MCF 10A (cell line): ENCODE measurements at regions not wholly inside any gene's neighbourhood (a gene's known extent, or its start where the extent isn't known, plus 50 kb on each side); places are given as distances from the start of the nearest gene placed in this dataset.

Experiments used
- BruUV-seq: library from RNA; stranded (reverse); fragments of 400-500 nt; replicated peaks from 2 replicates; lab custom pipeline; 2021; lab: Mats Ljungman, UMichigan
- CTCF ChIA-PET: fragments of 300-600 bp; sonication (Branson Sonifier 250); formaldehyde crosslinking; extraction: SDS; loops from one replicate; lab custom pipeline; 2021; ENCODE audit warnings: antibody characterized with exemption, inconsistent platforms; lab: Yijun Ruan, JAX
- POLR2A ChIA-PET: fragments of 300-600, 350-650 bp; sonication (Branson Sonifier 250); formaldehyde crosslinking; extraction: SDS; loops from one replicate; lab custom pipeline; 2020; ENCODE audit warnings: antibody characterized with exemption, inconsistent platforms; lab: Yijun Ruan, JAX
- DNase-seq: peaks from one replicate; pipeline ENCODE4 v3.0.0-alpha.2; 2018; ENCODE audit not compliant: unreplicated experiment
- H3K27ac Mint-ChIP-seq: one replicate; pipeline ENCODE4 v1.8.0; 2022; ENCODE audit warnings: mild to moderate bottlenecking, low read depth, mixed read lengths; ENCODE audit not compliant: unreplicated experiment
- H3K27me3 Mint-ChIP-seq: one replicate; pipeline ENCODE4 v1.8.0; 2022; ENCODE audit warnings: mixed read lengths; ENCODE audit not compliant: insufficient read depth, unreplicated experiment
- H3K36me3 Mint-ChIP-seq: one replicate; pipeline ENCODE4 v1.8.0; 2022; ENCODE audit warnings: mild to moderate bottlenecking, moderate library complexity, mixed read lengths; ENCODE audit not compliant: insufficient read depth, unreplicated experiment
- H3K4me1 Mint-ChIP-seq: one replicate; pipeline ENCODE4 v1.8.0; 2022; ENCODE audit warnings: mixed read lengths; ENCODE audit not compliant: insufficient read depth, unreplicated experiment
- H3K4me3 Mint-ChIP-seq: one replicate; pipeline ENCODE4 v1.8.0; 2022; ENCODE audit warnings: mild to moderate bottlenecking, moderate library complexity, mixed read lengths; ENCODE audit not compliant: unreplicated experiment
- H3K9me3 Mint-ChIP-seq: one replicate; pipeline ENCODE4 v1.8.0; 2022; ENCODE audit warnings: mixed read lengths; ENCODE audit not compliant: unreplicated experiment
- CTCF ChIP-seq: fragments of 200-600 bp; IDR thresholded peaks from one replicate; pipeline ENCODE4 v1.8.0; 2022; ENCODE audit warnings: antibody characterized with exemption, mild to moderate bottlenecking; ENCODE audit not compliant: unreplicated experiment
- intact Hi-C: fragments of 100-400 bp; cut with micrococcal nuclease; formaldehyde crosslinking; loops from 2 replicates; pipeline ENCODE4 v1.14.1; 2022

GRCh38 chr10:85147346-85148250, 819.2 kb downstream of the CCSER2 start:
- H3K9me3 Mint-ChIP-seq, result peaks cover 23% of the 10 kb centered on the region
- ChIA-PET CTCF (interaction anchor here (0.6 kb wide), 1 partner anchor 137 kb away, joined by 4 read pairs; no protein-coding TSS in a partner anchor), POLR2A (no interaction called here)
- intact Hi-C loops, result no loop called here
- H3K4me1 Mint-ChIP-seq, result no peaks in the 10 kb centered on the region
- no peaks in the 10 kb centered on the region for H3K36me3 Mint-ChIP-seq
- no peak for TF ChIP-seq CTCF
- H3K27ac Mint-ChIP-seq, result no peak overlapping the region
- H3K27me3 Mint-ChIP-seq, result no peaks in the 10 kb centered on the region
- no peak overlapping the region for H3K4me3 Mint-ChIP-seq
- BruUV-seq, result no TSS peak
- DNase-seq, result peak; percentile 24

DNA sequence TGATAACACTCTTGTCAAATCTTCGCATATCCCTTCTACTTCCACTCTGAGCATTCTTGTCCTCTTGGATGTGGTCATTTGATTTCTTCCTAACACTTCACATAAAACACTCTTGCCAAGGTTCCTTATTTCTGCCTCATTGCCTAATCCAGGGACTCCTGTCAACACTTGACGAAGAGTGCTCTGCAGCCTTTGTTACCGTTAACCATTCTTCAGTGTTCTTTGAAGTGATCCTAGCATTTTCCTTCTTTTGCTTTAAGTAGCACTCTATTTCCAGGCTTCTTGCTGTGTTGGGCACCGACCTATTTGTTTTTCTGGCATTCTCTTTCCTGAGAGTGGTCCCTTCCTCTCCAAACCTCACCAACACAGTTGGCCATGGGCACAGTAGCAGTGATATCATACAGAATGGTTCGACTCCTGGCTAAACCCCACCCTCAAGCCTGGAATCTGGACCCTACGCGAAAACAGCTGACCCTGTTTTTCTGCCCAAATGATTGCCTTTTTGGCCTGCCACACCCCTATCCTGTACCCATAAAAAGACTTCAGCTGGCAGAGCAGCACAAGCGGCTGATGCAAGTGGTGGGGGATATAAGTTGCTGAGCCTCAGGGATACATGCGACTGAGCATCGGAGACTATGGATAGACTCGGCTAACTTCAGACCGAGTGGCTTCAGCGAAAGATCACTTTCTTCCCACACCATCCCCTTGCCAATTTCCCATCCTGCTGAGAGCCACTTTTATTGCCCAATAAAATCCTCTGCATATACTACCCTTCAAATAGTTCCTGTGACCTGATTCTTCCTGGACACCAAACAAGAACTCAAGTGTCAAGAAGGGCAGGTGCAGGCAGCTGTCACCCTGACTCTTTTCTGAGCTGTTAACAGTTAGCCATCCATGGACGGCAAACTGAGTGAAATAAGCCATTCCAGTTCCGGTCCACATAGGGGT, 820.6 kb downstream of the CCSER2 start:
- TF ChIP-seq CTCF, result no peak
- Mint-ChIP-seq H3K27me3 (no peaks in the 10 kb centered on the region), H3K4me3 (no peak overlapping the region), H3K27ac (no peak overlapping the region), H3K4me1 (no peaks in the 10 kb centered on the region), H3K9me3 (peaks cover 32% of the 10 kb centered on the region), H3K36me3 (peaks cover 6% of the 10 kb centered on the region)
- ChIA-PET CTCF (interaction anchor here (0.6 kb wide), 1 partner anchor 110 kb away, joined by 4 read pairs; no protein-coding TSS in a partner anchor), POLR2A (no interaction called here)
- intact Hi-C loops, result no loop called here
- no peak for DNase-seq
- BruUV-seq, result no TSS peak

DNA sequence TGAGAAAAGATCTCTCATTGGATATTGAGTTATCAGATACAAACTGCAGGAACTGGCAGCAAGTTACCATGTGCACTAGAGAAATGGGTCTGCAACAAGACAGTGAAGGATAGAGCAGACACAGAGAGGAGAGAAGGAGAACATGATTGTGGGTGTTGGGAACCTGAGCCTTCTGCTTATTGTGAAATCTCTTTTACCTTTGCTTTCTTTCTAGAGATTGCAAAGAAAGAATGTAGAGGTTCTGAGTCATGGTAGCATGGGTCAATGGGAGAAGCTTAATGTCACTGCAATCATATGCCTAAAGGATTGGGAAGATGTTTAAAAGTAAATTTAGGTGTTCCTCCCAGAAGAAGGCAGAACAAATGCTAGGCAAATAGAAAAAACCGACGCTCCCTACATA, 821.4 kb downstream of the CCSER2 start:
- intact Hi-C loops, result no loop called here
- no peaks in the 10 kb centered on the region for H3K4me1 Mint-ChIP-seq
- no TSS peak for BruUV-seq
- H3K4me3 Mint-ChIP-seq, result no peak overlapping the region
- H3K9me3 Mint-ChIP-seq, result peaks cover 24% of the 10 kb centered on the region
- no peak for TF ChIP-seq CTCF
- DNase-seq, result peak; percentile 53
- H3K27me3 Mint-ChIP-seq, result no peaks in the 10 kb centered on the region
- POLR2A ChIA-PET, result no interaction called here
- CTCF ChIA-PET, result interaction anchor here (0.6 kb wide), 1 partner anchor 110 kb away, joined by 4 read pairs; no protein-coding TSS in a partner anchor
- no peak overlapping the region for H3K27ac Mint-ChIP-seq
- peaks cover 6% of the 10 kb centered on the region for H3K36me3 Mint-ChIP-seq
